Smooth muscle cell (in vitro differentiated cells): ENCODE measurements at regions not wholly inside any gene's neighbourhood (a gene's known extent, or its start where the extent isn't known, plus 50 kb on each side); places are given as distances from the start of the nearest gene placed in this dataset.

Experiments used
- DNase-seq: peaks from one replicate; lab custom pipeline; 2025; ENCODE audit not compliant: unreplicated experiment; lab: John Stamatoyannopoulos, UW
- H2AFZ ChIP-seq: fragments of 200-600 bp; sonication (generic); 2 replicates; pipeline ENCODE4 v1.6.0; 2016; ENCODE audit warnings: antibody characterized with exemption, low read depth, mild to moderate bottlenecking
- H3F3A ChIP-seq: fragments of 200-600 bp; sonication (generic); 2 replicates; pipeline ENCODE4 v1.6.0; 2017; ENCODE audit warnings: antibody characterized with exemption, low read depth
- H3K27ac ChIP-seq: fragments of 200-600 bp; sonication (generic); 2 replicates; pipeline ENCODE4 v1.5.1; 2016; ENCODE audit warnings: low read depth, mild to moderate bottlenecking
- H3K27me3 ChIP-seq: fragments of 200-600 bp; sonication (generic); 2 replicates; pipeline ENCODE4 v1.6.1; 2016; ENCODE audit warnings: low read depth, mild to moderate bottlenecking
- H3K36me3 ChIP-seq: fragments of 200-600 bp; sonication (generic); 2 replicates; pipeline ENCODE4 v1.5.1; 2016; ENCODE audit warnings: low read depth
- H3K4me1 ChIP-seq: fragments of 200-600 bp; sonication (generic); 2 replicates; pipeline ENCODE4 v1.5.1; 2016; ENCODE audit warnings: low read depth
- H3K4me2 ChIP-seq: fragments of 200-600 bp; sonication (generic); 2 replicates; pipeline ENCODE4 v1.6.0; 2016; ENCODE audit warnings: mild to moderate bottlenecking
- H3K4me3 ChIP-seq: fragments of 200-600 bp; sonication (generic); 2 replicates; pipeline ENCODE4 v1.5.1; 2016; ENCODE audit warnings: mild to moderate bottlenecking
- H3K79me2 ChIP-seq: fragments of 200-600 bp; sonication (generic); 2 replicates; pipeline ENCODE4 v1.6.0; 2016; ENCODE audit warnings: low read depth, mild to moderate bottlenecking
- H3K9ac ChIP-seq: fragments of 200-600 bp; sonication (generic); 2 replicates; pipeline ENCODE4 v1.6.0; 2016; ENCODE audit warnings: low read depth
- H3K9me3 ChIP-seq: fragments of 200-600 bp; sonication (generic); replicated peaks from 2 replicates; pipeline ENCODE4 v1.5.1; 2016; ENCODE audit warnings: low read depth
- H4K20me1 ChIP-seq: fragments of 200-600 bp; sonication (generic); 2 replicates; pipeline ENCODE4 v1.6.0; 2016; ENCODE audit warnings: low read depth
- WGBS: methylation state at CpG from one replicate; pipeline ENCODE4 v1.1.7; 2016; ENCODE audit warnings: low lambda C conversion rate; 5-methylcytosine and 5-hydroxymethylcytosine counted together
- TF ChIP-seq, protein P1 (sequence below): fragments of 200-600 bp; sonication (generic); IDR thresholded peaks from 2 replicates; pipeline ENCODE4 v1.5.1; 2017; ENCODE audit warnings: borderline replicate concordance, mild to moderate bottlenecking, antibody characterized with exemption; ENCODE audit not compliant: insufficient read depth, poor library complexity, severe bottlenecking

DNA sequence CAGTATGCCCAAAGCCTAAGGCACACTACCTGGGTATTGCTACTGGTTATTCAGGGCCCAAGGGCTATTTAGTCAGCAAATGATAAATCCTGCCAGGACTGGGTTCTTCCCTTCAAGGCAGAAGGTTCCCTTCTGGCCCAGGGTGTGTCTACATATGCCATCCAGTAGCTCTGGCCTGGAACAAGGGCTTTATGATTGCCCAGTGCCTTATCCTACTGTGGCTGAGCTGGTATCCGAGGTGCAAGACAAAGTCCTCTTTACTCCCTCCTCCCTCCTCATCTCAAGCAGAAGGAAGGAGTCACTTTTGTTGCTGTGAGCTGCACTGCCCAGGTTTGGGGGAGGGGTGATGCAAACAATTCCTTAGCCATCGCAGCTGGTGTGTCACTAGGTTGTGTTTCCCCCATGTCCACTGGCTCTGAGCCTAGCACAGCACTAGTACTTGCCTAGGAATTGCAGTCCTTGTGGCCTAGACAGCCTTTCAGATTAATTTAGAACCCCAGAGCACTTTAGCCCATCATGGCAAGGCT, 221.8 kb upstream of the TGFBR2 start:
- H3K4me2 ChIP-seq: no peak overlapping the region
- H3K36me3 ChIP-seq: no peaks in the 10 kb centered on the region
- no peaks in the 10 kb centered on the region for H3K27me3 ChIP-seq
- no peak overlapping the region for H3K9ac ChIP-seq
- no peaks in the 10 kb centered on the region for H3K4me1 ChIP-seq
- no peak overlapping the region for H3K4me3 ChIP-seq
- 83% methylated on average over 2 of the region's 2 CpGs for WGBS
- no peaks in the 10 kb centered on the region for H3K79me2 ChIP-seq
- H3K27ac ChIP-seq: no peak overlapping the region
- no peaks in the 10 kb centered on the region for H3F3A ChIP-seq
- H2AFZ ChIP-seq: no peak overlapping the region
- H3K9me3 ChIP-seq: no peaks in the 10 kb centered on the region
- DNase-seq: no peak
- no peaks in the 10 kb centered on the region for H4K20me1 ChIP-seq
- TF ChIP-seq, protein P1, sequence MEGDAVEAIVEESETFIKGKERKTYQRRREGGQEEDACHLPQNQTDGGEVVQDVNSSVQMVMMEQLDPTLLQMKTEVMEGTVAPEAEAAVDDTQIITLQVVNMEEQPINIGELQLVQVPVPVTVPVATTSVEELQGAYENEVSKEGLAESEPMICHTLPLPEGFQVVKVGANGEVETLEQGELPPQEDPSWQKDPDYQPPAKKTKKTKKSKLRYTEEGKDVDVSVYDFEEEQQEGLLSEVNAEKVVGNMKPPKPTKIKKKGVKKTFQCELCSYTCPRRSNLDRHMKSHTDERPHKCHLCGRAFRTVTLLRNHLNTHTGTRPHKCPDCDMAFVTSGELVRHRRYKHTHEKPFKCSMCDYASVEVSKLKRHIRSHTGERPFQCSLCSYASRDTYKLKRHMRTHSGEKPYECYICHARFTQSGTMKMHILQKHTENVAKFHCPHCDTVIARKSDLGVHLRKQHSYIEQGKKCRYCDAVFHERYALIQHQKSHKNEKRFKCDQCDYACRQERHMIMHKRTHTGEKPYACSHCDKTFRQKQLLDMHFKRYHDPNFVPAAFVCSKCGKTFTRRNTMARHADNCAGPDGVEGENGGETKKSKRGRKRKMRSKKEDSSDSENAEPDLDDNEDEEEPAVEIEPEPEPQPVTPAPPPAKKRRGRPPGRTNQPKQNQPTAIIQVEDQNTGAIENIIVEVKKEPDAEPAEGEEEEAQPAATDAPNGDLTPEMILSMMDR: no peak

DNA sequence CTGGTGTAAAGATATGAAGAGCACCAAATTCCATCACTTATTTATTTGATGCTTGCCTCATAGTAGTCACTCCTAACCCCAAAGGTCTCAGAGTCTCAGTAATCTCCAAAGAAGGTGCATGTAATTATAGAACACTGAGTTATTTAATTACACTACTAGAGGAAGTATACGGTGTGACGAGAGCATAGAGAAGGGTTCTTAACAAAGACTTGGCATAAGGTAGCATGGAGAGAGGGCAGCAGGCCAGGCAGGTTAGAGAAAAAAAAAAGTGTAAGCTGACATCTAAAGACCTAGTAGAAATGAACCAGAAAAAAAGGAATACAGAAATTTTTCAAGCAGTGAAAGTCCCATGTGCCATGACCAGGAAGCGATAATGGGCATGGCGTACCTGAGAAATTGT, 213.3 kb upstream of the TGFBR2 start:
- Histone ChIP-seq H3K4me2 (no peak overlapping the region), H3F3A (no peaks in the 10 kb centered on the region), H3K4me3 (no peak overlapping the region), H3K9ac (no peak overlapping the region), H3K27ac (no peak overlapping the region), H4K20me1 (no peaks in the 10 kb centered on the region), H3K4me1 (no peaks in the 10 kb centered on the region), H3K27me3 (no peaks in the 10 kb centered on the region), H3K36me3 (no peaks in the 10 kb centered on the region), H3K9me3 (no peaks in the 10 kb centered on the region), H3K79me2 (no peaks in the 10 kb centered on the region), H2AFZ (no peak overlapping the region)
- TF ChIP-seq, protein P1: no peak
- DNase-seq: no peak
- 96% methylated on average over 4 of the region's 4 CpGs for WGBS

DNA sequence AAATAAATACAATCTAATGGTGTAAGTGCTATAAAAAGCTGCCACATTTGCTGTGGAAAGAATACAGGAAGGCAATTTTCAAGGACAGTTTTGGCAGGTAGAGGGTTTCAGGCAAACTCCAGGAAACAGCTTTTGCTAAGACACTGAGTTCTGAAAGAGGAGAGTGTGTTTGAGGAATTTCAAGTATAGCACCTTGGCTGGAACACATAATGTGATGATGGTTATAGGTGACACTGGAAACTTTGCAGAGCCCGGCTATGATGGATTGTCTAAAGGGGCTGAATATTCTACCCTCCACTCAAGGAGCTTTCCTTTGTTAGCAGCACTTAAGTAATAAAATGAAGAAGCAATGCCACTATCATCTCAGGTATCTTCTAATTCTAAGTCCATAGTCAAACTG, 209.4 kb upstream of the TGFBR2 start:
- TF ChIP-seq, protein P1: no peak
- Histone ChIP-seq H3K4me3 (no peak overlapping the region), H4K20me1 (no peaks in the 10 kb centered on the region), H3K4me2 (no peak overlapping the region), H2AFZ (no peak overlapping the region), H3K4me1 (no peaks in the 10 kb centered on the region), H3K9ac (no peak overlapping the region), H3K36me3 (no peaks in the 10 kb centered on the region), H3F3A (no peaks in the 10 kb centered on the region), H3K9me3 (no peaks in the 10 kb centered on the region), H3K27ac (no peak overlapping the region), H3K79me2 (no peaks in the 10 kb centered on the region), H3K27me3 (no peaks in the 10 kb centered on the region)
- 100% methylated on average over 1 of the region's 1 CpG for WGBS
- no peak for DNase-seq

DNA sequence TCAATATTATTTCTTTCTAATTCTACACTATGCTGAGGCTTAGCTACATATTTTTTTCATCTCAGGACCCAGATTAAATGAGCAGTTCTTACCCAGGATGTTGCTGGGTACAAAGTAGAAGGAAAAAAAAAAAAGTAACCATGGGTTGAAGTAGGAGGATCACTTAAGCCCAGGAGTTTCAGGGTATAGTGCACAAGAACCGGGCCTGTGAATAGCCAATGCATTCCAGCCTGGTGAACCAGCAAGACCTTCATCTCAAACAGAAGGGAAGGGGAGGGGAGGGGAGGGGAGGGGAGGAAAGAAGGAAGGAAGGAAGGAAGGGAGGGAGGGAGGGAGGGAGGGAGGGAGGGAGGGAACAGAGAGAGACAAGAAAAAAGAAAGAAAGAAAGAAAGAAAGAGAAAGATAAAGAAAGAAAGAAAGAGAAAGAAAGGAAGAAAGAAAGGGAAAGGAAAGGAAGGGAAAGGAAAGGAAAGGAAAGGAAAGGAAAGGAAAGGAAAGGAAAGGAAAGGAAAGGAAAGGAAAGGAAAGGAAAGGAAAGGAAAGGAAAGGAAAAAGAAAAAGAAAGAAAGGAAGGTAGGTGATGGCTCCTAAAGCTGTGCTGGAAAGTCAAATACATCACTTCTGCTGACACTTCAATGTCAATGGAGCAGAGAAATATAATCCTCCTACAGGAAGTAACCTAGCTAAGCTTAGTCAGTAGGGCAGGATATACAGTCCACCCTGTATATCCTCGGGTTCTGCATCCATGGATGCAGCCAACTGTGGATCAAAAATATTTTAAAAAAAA, 206.8 kb upstream of the TGFBR2 start:
- no peaks in the 10 kb centered on the region for H3K79me2 ChIP-seq
- WGBS: 53% methylated on average over 2 of the region's 2 CpGs
- no peak for DNase-seq
- H3K4me1 ChIP-seq: no peaks in the 10 kb centered on the region
- no peak overlapping the region for H2AFZ ChIP-seq
- H3K9me3 ChIP-seq: no peaks in the 10 kb centered on the region
- no peak overlapping the region for H3K4me3 ChIP-seq
- H3F3A ChIP-seq: no peaks in the 10 kb centered on the region
- H4K20me1 ChIP-seq: no peaks in the 10 kb centered on the region
- TF ChIP-seq, protein P1: no peak
- no peaks in the 10 kb centered on the region for H3K27me3 ChIP-seq
- H3K4me2 ChIP-seq: no peak overlapping the region
- no peak overlapping the region for H3K27ac ChIP-seq
- H3K36me3 ChIP-seq: no peaks in the 10 kb centered on the region
- H3K9ac ChIP-seq: no peak overlapping the region
